HFFc6 (cell line): ENCODE measurements at regions not wholly inside any gene's neighbourhood (a gene's known extent, or its start where the extent isn't known, plus 50 kb on each side); places are given as distances from the start of the nearest gene placed in this dataset.
A peak's percentile ranks its signal among the peaks of the same experiment; 100 is the strongest.

Experiments
- DNase-seq: peaks from one replicate; pipeline ENCODE4 v3.0.0-alpha.2; 2018
- H3K27ac Mint-ChIP-seq: 2 replicates; pipeline ENCODE4 v1.8.0; 2020; ENCODE audit warnings: mild to moderate bottlenecking, mixed read lengths
- H3K27me3 Mint-ChIP-seq: 2 replicates; pipeline ENCODE4 v1.8.0; 2021; ENCODE audit warnings: mild to moderate bottlenecking, moderate library complexity, mixed read lengths; ENCODE audit not compliant: insufficient read depth
- H3K36me3 Mint-ChIP-seq: 2 replicates; pipeline ENCODE4 v1.8.0; 2021; ENCODE audit warnings: low read depth, mixed read lengths
- H3K4me1 Mint-ChIP-seq: 2 replicates; pipeline ENCODE4 v1.8.0; 2020; ENCODE audit warnings: low read depth, mixed read lengths
- H3K4me3 Mint-ChIP-seq: 2 replicates; pipeline ENCODE4 v1.8.0; 2020; ENCODE audit warnings: mild to moderate bottlenecking, moderate library complexity, mixed read lengths
- H3K9me3 Mint-ChIP-seq: 2 replicates; pipeline ENCODE4 v1.8.0; 2020; ENCODE audit warnings: mild to moderate bottlenecking, mixed read lengths
- CTCF ChIP-seq: fragments of 200-600 bp; sonication (generic); IDR thresholded peaks from 2 replicates; pipeline ENCODE4 v1.5.0; 2021; ENCODE audit warnings: antibody characterized with exemption, mild to moderate bottlenecking

DNA sequence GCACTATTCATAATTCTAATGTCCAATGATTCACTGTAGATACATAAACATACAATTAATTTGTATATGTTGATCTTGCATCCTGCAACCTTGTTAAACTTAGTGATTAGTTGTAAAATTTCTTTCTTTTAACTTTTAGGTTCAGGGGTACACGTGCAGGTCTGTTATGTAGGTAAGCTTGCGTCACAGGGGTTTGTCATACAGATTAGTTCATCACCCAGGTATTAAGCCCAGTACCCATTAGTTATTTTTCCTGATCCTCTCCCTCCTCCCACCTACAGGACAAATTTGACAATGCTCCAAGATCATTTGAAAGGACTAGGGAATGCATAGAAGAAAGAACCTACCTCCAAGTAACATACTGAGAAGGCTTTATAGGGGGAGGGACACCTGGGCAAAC, 290.1 kb downstream of the SRBD1 start:
- Mint-ChIP-seq H3K27ac (no peak overlapping the region), H3K4me1 (no peaks in the 10 kb centered on the region), H3K9me3 (peaks cover 6% of the 10 kb centered on the region), H3K27me3 (peaks cover 21% of the 10 kb centered on the region), H3K4me3 (no peak overlapping the region), H3K36me3 (peaks cover 6% of the 10 kb centered on the region; the same call in 1 of the 2 replicates)
- TF ChIP-seq CTCF, result no peak
- no peak for DNase-seq

GRCh38 chr2:45319683-45320455, 291.2 kb downstream of the SRBD1 start:
- no peak for DNase-seq
- TF ChIP-seq CTCF, result no peak
- no peaks in the 10 kb centered on the region for H3K4me1 Mint-ChIP-seq
- peaks cover 6% of the 10 kb centered on the region; the same call in 1 of the 2 replicates for H3K36me3 Mint-ChIP-seq
- no peak overlapping the region for H3K27ac Mint-ChIP-seq
- no peak overlapping the region for H3K4me3 Mint-ChIP-seq
- H3K9me3 Mint-ChIP-seq, result peaks cover 6% of the 10 kb centered on the region
- H3K27me3 Mint-ChIP-seq, result peaks cover 16% of the 10 kb centered on the region

- Mint-ChIP-seq H3K4me1 (no peaks in the 10 kb centered on the region), H3K27me3 (peaks cover 13% of the 10 kb centered on the region), H3K9me3 (peaks cover under 1% of the 10 kb centered on the region), H3K36me3 (peaks cover under 1% of the 10 kb centered on the region; the same call in 1 of the 2 replicates), H3K4me3 (no peak overlapping the region), H3K27ac (no peak overlapping the region)
- DNase-seq, result no peak
- TF ChIP-seq CTCF, result no peak
These were observed 292.4 kb downstream of the SRBD1 start for GRCh38 chr2:45318686-45319085.

GRCh38 chr2:45316576-45317338, 294.3 kb downstream of the SRBD1 start:
- no peak overlapping the region for H3K27ac Mint-ChIP-seq
- TF ChIP-seq CTCF, result no peak
- H3K36me3 Mint-ChIP-seq, result no peaks in the 10 kb centered on the region; the same call in 1 of the 2 replicates
- peaks cover 15% of the 10 kb centered on the region for H3K27me3 Mint-ChIP-seq
- no peaks in the 10 kb centered on the region for H3K4me1 Mint-ChIP-seq
- DNase-seq, result no peak
- no peaks in the 10 kb centered on the region for H3K9me3 Mint-ChIP-seq
- no peak overlapping the region for H3K4me3 Mint-ChIP-seq

DNA sequence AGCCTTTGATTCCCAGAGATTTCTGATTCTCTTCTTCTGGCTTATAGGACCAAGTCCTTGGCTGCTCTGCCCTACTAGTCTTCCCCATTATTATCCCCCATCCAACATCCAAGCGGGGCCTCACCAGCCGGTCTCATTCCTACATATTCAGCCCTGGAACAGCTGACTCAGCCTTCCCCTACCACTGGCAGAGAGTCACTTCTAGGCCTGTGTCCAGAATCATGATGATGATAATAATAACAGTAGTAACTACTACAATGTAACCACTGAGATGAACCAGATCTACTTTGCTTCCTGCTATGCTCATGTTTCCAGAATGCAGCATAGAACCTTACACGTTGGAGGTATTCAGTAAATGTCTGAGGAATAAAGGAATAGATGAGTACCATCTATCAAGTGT, 295.2 kb downstream of the SRBD1 start:
- peaks cover 4% of the 10 kb centered on the region for H3K9me3 Mint-ChIP-seq
- peaks cover 16% of the 10 kb centered on the region for H3K27me3 Mint-ChIP-seq
- H3K27ac Mint-ChIP-seq, result no peak overlapping the region
- no peak overlapping the region for H3K4me3 Mint-ChIP-seq
- H3K36me3 Mint-ChIP-seq, result no peaks in the 10 kb centered on the region; the same call in 1 of the 2 replicates
- H3K4me1 Mint-ChIP-seq, result no peaks in the 10 kb centered on the region
- DNase-seq, result peak; percentile 57
- TF ChIP-seq CTCF, result no peak
